NOMO-1 treated with dmso at 0.1 percent for 144 hours (cell line): ENCODE measurements at regions not wholly inside any gene's neighbourhood (a gene's known extent, or its start where the extent isn't known, plus 50 kb on each side); places are given as distances from the start of the nearest gene placed in this dataset.

Source experiments
- DNase-seq: peaks from one replicate; lab custom pipeline; 2025; ENCODE audit not compliant: unreplicated experiment; lab: John Stamatoyannopoulos, UW

- no peak for DNase-seq
Observed at GRCh38 chr2:7452110-7452876, 535.1 kb downstream of the RNF144A start.

- no peak for DNase-seq
Observed at GRCh38 chr2:7454592-7454991, 537.4 kb downstream of the RNF144A start.

DNA sequence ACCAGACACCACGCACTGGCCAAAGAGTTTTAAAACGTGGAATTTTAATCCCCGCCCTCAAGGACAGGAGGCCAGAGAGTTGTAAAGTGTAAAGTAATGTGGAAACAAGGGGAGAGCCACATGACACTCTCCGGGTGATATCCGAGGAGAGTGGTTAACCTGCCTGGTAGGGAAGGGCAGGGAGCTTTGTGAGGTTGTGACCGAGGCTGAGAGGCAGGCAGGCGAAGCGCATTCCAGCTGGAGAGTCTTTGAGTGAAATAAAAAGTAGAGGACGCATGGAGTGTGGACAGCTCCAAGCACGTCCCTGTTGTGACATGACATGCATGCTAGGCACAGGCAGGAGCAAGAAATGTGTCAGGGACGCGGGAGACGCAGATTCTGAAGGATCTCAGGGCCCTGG is 539.5 kb downstream of the RNF144A start:
- DNase-seq = no peak

- DNase-seq = no peak
Observed at GRCh38 chr2:7458066-7458465, 540.9 kb downstream of the RNF144A start.

GRCh38 chr2:7467782-7468447 is 550.7 kb downstream of the RNF144A start:
- no peak for DNase-seq

- no peak for DNase-seq
Observed at GRCh38 chr2:7468448-7468828, 551.2 kb downstream of the RNF144A start.

DNA sequence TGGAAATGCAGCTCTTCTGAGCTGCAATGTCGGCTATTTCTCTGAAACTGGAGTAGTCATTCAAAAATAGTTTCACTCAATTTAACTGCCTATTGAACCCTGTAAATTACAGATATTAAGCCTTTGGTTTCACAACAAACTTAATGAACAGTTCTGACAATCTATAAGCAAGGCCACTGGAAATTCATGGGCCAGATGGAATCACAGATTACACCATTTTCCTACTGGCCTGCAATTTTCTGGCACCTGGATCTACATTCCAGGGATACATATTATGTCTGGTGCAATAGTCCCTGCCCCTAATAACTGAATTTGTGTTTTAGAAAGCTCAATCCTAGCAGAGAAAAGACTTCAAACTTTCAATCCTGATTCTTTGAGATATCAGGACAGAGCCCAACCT is 551.7 kb downstream of the RNF144A start:
- no peak for DNase-seq

GRCh38 chr2:7471185-7471584 is 554.0 kb downstream of the RNF144A start:
- no peak for DNase-seq

- DNase-seq = no peak
Observed at GRCh38 chr2:7472465-7472864, 555.3 kb downstream of the RNF144A start.

- no peak for DNase-seq
Observed at GRCh38 chr2:7473135-7473771, 556.0 kb downstream of the RNF144A start.

DNA sequence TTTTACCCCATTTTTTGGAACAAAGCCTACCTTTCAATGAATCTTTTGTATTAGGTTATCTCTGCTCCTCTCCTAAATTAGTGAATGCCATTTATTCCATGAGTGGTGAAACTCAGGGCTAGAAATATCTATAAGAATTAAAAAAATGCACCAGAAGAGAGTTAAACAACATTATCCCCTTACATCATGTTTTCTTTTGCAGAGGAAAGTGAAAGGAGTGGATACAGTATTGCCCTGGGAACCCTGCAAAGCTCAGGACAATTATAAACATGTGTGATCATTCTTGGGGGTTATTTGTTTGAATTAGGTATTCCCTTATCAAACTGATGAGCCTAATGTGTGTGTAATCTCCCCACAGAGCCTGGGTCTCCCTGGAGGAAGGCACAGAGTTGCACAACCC is 559.2 kb downstream of the RNF144A start:
- DNase-seq = no peak

GRCh38 chr2:7479603-7480002 is 562.4 kb downstream of the RNF144A start:
- DNase-seq = no peak

GRCh38 chr2:7480431-7480830 is 563.2 kb downstream of the RNF144A start:
- no peak for DNase-seq

- DNase-seq = no peak
Observed at GRCh38 chr2:7490672-7491071, 573.5 kb downstream of the RNF144A start.

- no peak for DNase-seq
Observed at GRCh38 chr2:7492719-7493118, 575.5 kb downstream of the RNF144A start.

GRCh38 chr2:7497178-7497577 is 580.0 kb downstream of the RNF144A start:
- DNase-seq = peak; percentile 28

DNA sequence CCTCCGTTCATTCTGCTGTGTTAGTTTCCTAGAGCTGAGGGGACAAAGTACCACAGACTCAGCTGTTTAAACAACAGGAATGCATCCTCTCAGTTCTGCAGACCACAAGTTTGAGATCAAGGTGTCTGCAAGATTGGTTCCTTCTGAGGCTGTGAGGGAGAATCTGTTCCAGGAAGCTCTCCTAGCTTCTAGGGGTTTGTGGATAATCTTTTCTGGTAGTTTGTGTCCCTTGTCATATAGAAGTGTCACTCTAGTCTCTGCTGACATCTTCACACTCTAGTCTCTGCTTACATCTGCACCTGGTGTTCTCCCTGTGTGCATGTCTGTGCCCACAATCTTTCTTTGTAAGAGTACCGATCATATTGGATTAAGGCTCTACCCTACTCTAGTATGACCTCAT is 581.8 kb downstream of the RNF144A start:
- no peak for DNase-seq

GRCh38 chr2:7502336-7502735 is 585.1 kb downstream of the RNF144A start:
- no peak for DNase-seq

GRCh38 chr2:7508296-7508943 is 591.2 kb downstream of the RNF144A start:
- no peak for DNase-seq

GRCh38 chr2:7510353-7510752 is 593.1 kb downstream of the RNF144A start:
- no peak for DNase-seq

DNA sequence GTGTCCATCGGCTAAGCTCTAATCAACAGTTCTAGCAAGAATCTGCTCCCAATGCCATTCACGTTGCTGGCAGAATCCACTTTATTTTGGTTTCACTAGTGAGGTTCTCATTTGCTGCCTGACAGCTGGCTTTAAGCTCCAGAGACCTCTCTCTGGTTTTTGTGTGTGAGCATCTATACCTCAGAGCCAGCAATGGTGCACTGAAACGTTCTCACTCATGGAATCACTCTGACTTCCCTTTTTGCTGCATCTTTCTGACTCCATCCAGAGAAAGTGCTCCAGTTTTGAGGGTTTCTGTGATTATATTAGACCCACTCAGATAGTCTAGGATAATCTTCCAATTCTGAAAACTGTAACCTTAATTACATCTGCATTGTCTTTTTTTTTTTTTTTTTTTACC is 596.6 kb downstream of the RNF144A start:
- no peak for DNase-seq

DNA sequence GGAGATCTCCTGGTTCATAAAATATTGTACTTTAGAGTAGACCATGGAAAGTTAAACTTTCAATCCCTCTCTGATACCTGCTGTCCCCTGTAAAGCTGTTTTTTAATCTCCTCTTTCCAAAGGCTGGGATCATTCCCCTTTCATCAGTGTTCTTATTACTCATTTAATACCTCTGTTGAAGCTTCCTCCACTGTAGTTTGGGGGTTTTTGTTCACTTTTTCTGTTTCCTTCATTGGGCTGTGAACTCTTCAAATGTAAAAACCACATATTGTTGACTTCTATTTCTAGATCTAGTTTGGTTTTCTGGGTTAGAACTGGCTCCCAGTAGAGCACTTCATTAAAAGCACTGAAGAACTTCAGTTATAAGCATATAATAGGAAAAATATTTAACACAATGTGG is 598.1 kb downstream of the RNF144A start:
- no peak for DNase-seq
